ENCODE measurements at regions not wholly inside any gene's neighbourhood (a gene's known extent, or its start where the extent isn't known, plus 50 kb on each side); places are given as distances from the start of the nearest gene placed in this dataset.

DNA sequence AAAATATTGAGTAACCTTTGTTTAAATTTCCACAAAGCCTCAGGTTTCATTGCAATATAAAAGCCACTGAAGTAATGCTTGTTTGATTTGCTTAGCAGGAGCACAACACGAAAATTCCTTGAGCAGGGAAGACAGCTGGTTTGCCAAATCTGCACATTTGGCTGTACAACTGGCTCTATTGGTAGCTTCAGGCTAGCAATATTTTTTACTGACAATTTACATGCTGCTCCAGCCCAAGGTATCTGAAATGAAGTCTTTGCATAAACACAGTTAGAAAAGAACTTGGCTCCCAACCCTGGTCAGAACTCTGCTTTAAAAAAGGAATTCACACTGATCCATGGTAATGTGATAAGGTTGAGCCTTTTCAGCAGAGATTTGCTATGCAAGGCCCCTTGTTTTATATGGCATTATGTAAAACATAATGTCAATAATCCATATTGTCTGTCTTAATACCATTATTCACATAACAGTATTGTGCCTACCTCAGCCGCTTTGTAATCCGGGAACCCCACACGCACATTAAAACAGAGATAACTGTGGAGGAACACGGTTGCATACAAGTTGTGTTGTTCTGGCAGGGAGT, 55.7 kb upstream of the CHL1 start:
- no peak for DNase-seq

Measured in NCI-H1417 treated with DMSO at 0.1 percent for 48 hours (cell line).